ENCODE measurements at regions not wholly inside any gene's neighbourhood (a gene's known extent, or its start where the extent isn't known, plus 50 kb on each side); places are given as distances from the start of the nearest gene placed in this dataset.

DNA sequence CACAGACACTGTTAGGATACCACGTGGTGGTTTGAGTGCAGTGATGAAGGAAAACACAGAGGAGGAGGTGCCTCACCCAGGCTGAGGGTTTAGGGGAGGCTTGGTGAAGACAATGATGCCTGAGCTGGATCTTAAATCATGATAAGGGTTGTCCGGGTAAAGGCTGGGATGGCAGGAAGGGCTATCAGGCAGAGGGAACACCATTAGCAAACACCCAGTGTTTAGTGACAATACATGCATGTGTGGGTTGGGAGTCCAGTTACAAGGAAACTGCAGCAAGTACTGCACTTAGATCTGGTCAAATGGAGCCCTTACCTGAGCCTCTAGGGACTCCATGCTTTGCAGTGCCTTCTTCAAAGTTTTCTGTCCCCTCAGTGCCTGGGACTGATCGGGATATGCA lies 79.8 kb upstream of the MBOAT2 start:
- Histone ChIP-seq H4K5ac (ENCODE audit: insufficient read length, low read depth, low read length) (no peak overlapping the region), H3K56ac (replicated peaks; ENCODE audit: insufficient read length, low read depth, low read length) (no peak overlapping the region), H3K23me2 (ENCODE audit: low read depth, low read length) (no peaks in the 10 kb centered on the region), H2BK20ac (ENCODE audit: low read length) (no peak overlapping the region), H3K4ac (replicated peaks; ENCODE audit: insufficient read length, low read depth, low read length) (no peak overlapping the region), H2AK5ac (ENCODE audit: low read depth, low read length) (no peak overlapping the region), H4K91ac (replicated peaks; ENCODE audit: insufficient read length, low read length) (no peak overlapping the region), H3K23ac (ENCODE audit: insufficient read length) (no peak overlapping the region), H3K4me2 (ENCODE audit: insufficient read depth in 1 of 2, low read depth in 2 of 2, low read length in 2 of 2) (no peak overlapping the region), H3K36me3 (ENCODE audit: control insufficient read depth in 2 of 4, insufficient read depth in 4 of 4, low read length in 3 of 4) (no peaks in the 10 kb centered on the region), H2BK120ac (replicated peaks; ENCODE audit: low read depth, low read length) (no peak overlapping the region), H3K27ac (ENCODE audit: low read depth, low read length) (no peak overlapping the region), H3K79me2 (ENCODE audit: control insufficient read depth in 1 of 2, insufficient read depth in 2 of 2, low read length in 2 of 2) (no peaks in the 10 kb centered on the region), H3K4me3 (ENCODE audit: extremely low read depth in 1 of 4, insufficient read depth in 2 of 4, low read depth in 3 of 4, low read length in 4 of 4) (no peak overlapping the region), H2AFZ (ENCODE audit: low read length) (no peak overlapping the region), H2BK12ac (ENCODE audit: low read depth, low read length) (no peak overlapping the region), H4K20me1 (replicated peaks in 1 of 2; ENCODE audit: control insufficient read depth in 1 of 2, insufficient read depth in 2 of 2, low read length in 2 of 2) (no peaks in the 10 kb centered on the region), H3K14ac (ENCODE audit: insufficient read length) (no peak overlapping the region), H2BK15ac (ENCODE audit: low read length) (no peak overlapping the region), H3K79me1 (ENCODE audit: low read depth, low read length) (no peaks in the 10 kb centered on the region), H3K9me3 (ENCODE audit: insufficient read depth in 2 of 2, low read depth in 1 of 2, low read length in 1 of 2) (peaks cover 3 to 6% of the 10 kb centered on the region in 2 experiments; a peak in 3 of 4 replicates), H3K18ac (ENCODE audit: extremely low read depth, low read length) (no peak overlapping the region), H2BK5ac (ENCODE audit: low read depth, low read length) (no peak overlapping the region), H4K8ac (ENCODE audit: extremely low read depth, insufficient read depth, low read length) (no peak overlapping the region), H3K4me1 (replicated peaks in 1 of 4; ENCODE audit: control insufficient read depth in 3 of 4, insufficient read depth in 4 of 4, low read length in 3 of 4) (no peaks in the 10 kb centered on the region; a peak in 1 of 7 replicates), H3K9ac (replicated peaks in 1 of 4; ENCODE audit: extremely low read depth in 1 of 4, low read depth in 3 of 4, low read length in 3 of 4) (no peak overlapping the region), H3K27me3 (replicated peaks in 1 of 4; ENCODE audit: control insufficient read depth in 3 of 4, extremely low read depth in 1 of 4, insufficient read depth in 3 of 4, low read length in 3 of 4) (peaks cover 0 to 3% (median 0%) of the 10 kb centered on the region in 4 experiments; a peak in 1 of 7 replicates)
- 94% methylated on average over 3 of the region's 3 CpGs; no CpG with 5 or more reads in 1 of the 2 experiments for WGBS, 2 experiments (ENCODE audit: extremely low coverage in 1 of 2, insufficient coverage in 1 of 2, insufficient read length in 1 of 2, insufficient replicate concordance in 2 of 2, low coverage in 1 of 2, low lambda C conversion rate in 2 of 2, missing lambda C conversion rate in 1 of 2)
- no peak for DNase-seq (ENCODE audit: low read depth in 1 of 2, low spot score in 2 of 2)
- POLR2A ChIA-PET (ENCODE audit: partially characterized antibody), result no interaction called here
- FAIRE-seq, result no peak
- CTCF ChIA-PET (ENCODE audit: partially characterized antibody), result interaction anchor here (0.9 kb wide), 1 partner anchor 20 kb away, joined by 3 read pairs; no protein-coding TSS in a partner anchor
- TF ChIP-seq POLR2A (IDR thresholded peaks at IDR 0.05; ENCODE audit: control extremely low read depth in 1 of 2, low read depth in 2 of 2, low read length in 2 of 2), result no peak
- no peak for TF ChIP-seq CTBP2 (IDR thresholded peaks at IDR 0.05; ENCODE audit: borderline replicate concordance, insufficient read depth, insufficient read length, low read length)
- TF ChIP-seq, protein P1, sequence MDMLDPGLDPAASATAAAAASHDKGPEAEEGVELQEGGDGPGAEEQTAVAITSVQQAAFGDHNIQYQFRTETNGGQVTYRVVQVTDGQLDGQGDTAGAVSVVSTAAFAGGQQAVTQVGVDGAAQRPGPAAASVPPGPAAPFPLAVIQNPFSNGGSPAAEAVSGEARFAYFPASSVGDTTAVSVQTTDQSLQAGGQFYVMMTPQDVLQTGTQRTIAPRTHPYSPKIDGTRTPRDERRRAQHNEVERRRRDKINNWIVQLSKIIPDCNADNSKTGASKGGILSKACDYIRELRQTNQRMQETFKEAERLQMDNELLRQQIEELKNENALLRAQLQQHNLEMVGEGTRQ (IDR thresholded peaks at IDR 0.05; ENCODE audit: low read length), result no peak
- TF ChIP-seq RNF2 (IDR thresholded peaks at IDR 0.05; ENCODE audit: borderline replicate concordance, low read depth, low read length, missing control alignments, poor library complexity, severe bottlenecking), result no peak
- TF ChIP-seq, protein P2, sequence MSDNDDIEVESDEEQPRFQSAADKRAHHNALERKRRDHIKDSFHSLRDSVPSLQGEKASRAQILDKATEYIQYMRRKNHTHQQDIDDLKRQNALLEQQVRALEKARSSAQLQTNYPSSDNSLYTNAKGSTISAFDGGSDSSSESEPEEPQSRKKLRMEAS (IDR thresholded peaks at IDR 0.05), result no peak
- TF ChIP-seq, protein P3, sequence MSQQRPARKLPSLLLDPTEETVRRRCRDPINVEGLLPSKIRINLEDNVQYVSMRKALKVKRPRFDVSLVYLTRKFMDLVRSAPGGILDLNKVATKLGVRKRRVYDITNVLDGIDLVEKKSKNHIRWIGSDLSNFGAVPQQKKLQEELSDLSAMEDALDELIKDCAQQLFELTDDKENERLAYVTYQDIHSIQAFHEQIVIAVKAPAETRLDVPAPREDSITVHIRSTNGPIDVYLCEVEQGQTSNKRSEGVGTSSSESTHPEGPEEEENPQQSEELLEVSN (IDR thresholded peaks at IDR 0.05), result no peak
- TF ChIP-seq KDM4A (IDR thresholded peaks at IDR 0.05; ENCODE audit: low read depth, low read length, severe bottlenecking), result no peak
- no peak for TF ChIP-seq SUZ12 (IDR thresholded peaks at IDR 0.05; ENCODE audit: low read length)
- TF ChIP-seq, protein P4, sequence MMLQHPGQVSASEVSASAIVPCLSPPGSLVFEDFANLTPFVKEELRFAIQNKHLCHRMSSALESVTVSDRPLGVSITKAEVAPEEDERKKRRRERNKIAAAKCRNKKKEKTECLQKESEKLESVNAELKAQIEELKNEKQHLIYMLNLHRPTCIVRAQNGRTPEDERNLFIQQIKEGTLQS (IDR thresholded peaks at IDR 0.05; ENCODE audit: insufficient read depth, low read depth, low read length), result no peak
- TF ChIP-seq FOSL1 (IDR thresholded peaks at IDR 0.05; ENCODE audit: insufficient read depth, low read depth, low read length), result no peak
- TF ChIP-seq POLR2AphosphoS5 (IDR thresholded peaks at IDR 0.05; ENCODE audit: low read depth, low read length), result no peak
- no peak for TF ChIP-seq SP4 (IDR thresholded peaks at IDR 0.05; ENCODE audit: low read length)

Data from H1 (cell line).